ENCODE measurements at regions not wholly inside any gene's neighbourhood (a gene's known extent, or its start where the extent isn't known, plus 50 kb on each side); places are given as distances from the start of the nearest gene placed in this dataset.

GRCh38 chr9:126085170-126085569 lies 241.5 kb upstream of the MVB12B start:
- no peak for FAIRE-seq
- no peak for DNase-seq (ENCODE audit: insufficient read length, low spot score)
- TF ChIP-seq, protein P1, sequence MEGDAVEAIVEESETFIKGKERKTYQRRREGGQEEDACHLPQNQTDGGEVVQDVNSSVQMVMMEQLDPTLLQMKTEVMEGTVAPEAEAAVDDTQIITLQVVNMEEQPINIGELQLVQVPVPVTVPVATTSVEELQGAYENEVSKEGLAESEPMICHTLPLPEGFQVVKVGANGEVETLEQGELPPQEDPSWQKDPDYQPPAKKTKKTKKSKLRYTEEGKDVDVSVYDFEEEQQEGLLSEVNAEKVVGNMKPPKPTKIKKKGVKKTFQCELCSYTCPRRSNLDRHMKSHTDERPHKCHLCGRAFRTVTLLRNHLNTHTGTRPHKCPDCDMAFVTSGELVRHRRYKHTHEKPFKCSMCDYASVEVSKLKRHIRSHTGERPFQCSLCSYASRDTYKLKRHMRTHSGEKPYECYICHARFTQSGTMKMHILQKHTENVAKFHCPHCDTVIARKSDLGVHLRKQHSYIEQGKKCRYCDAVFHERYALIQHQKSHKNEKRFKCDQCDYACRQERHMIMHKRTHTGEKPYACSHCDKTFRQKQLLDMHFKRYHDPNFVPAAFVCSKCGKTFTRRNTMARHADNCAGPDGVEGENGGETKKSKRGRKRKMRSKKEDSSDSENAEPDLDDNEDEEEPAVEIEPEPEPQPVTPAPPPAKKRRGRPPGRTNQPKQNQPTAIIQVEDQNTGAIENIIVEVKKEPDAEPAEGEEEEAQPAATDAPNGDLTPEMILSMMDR (IDR thresholded peaks at IDR 0.05; ENCODE audit: insufficient read depth, missing control alignments) = no peak

DNA sequence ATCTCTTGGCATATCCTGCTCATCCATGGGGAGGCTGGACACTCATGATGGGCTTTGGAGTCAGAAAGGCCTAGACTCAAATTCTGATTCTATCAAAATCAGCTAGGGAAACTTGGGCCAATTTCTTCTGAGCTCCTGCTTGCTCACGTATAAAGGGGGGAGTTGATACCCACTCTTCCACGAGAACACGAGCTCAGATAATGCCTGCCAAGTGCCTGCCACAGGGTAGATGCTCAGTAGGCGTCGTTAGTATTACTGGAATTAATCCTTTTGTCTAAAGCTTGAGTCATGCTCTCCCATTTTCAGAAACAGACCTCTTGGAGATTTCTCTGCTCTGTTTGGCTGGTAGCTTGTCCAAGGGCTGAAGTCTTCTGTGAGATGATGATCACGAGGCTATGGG lies 238.3 kb upstream of the MVB12B start:
- TF ChIP-seq, protein P1 (IDR thresholded peaks at IDR 0.05; ENCODE audit: insufficient read depth, missing control alignments) = no peak
- DNase-seq (ENCODE audit: insufficient read length, low spot score) (no peak), FAIRE-seq (no peak)

GRCh38 chr9:126089789-126090188 lies 236.8 kb upstream of the MVB12B start:
- DNase-seq (ENCODE audit: insufficient read length, low spot score) (no peak), FAIRE-seq (no peak)
- TF ChIP-seq, protein P1 (IDR thresholded peaks at IDR 0.05; ENCODE audit: insufficient read depth, missing control alignments) = no peak

- DNase-seq (ENCODE audit: insufficient read length, low spot score) (no peak), FAIRE-seq (no peak)
- TF ChIP-seq, protein P1 (IDR thresholded peaks at IDR 0.05; ENCODE audit: insufficient read depth, missing control alignments) = no peak
Measured at GRCh38 chr9:126093771-126094170, 232.9 kb upstream of the MVB12B start.

- no peak for FAIRE-seq
- no peak for DNase-seq (ENCODE audit: insufficient read length, low spot score)
- TF ChIP-seq, protein P1 (IDR thresholded peaks at IDR 0.05; ENCODE audit: insufficient read depth, missing control alignments) = no peak
Measured at GRCh38 chr9:126095546-126096190, 231.0 kb upstream of the MVB12B start.

DNA sequence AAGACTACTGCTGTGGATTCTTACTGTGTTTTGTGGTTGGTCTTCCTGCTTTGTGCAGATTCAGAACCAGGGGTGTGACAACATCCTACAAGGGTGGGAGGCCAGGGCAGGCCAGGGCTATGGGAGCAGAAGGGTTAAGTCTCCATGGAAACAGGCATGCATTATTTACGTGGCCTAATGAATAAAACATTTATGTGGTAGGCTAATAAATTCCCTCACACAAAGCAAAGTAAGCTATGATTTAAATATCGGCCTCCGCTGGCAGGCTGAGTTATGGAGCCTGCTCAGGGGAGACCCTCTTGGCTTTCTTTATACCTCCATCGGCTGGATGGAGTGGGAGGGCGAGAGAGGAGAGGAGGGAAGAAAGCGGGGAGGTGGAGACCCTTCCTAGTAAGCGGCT lies 230.3 kb upstream of the MVB12B start:
- DNase-seq (ENCODE audit: insufficient read length, low spot score) (no peak), FAIRE-seq (no peak)
- TF ChIP-seq, protein P1 (IDR thresholded peaks at IDR 0.05; ENCODE audit: insufficient read depth, missing control alignments) = no peak

- TF ChIP-seq, protein P1 (IDR thresholded peaks at IDR 0.05; ENCODE audit: insufficient read depth, missing control alignments) = no peak
- FAIRE-seq = no peak
- DNase-seq (ENCODE audit: insufficient read length, low spot score) = no peak
Measured at GRCh38 chr9:126097679-126098078, 228.9 kb upstream of the MVB12B start.

Measured in D721Med (cell line).